ENCODE measurements at regions not wholly inside any gene's neighbourhood (a gene's known extent, or its start where the extent isn't known, plus 50 kb on each side); places are given as distances from the start of the nearest gene placed in this dataset.
A peak's percentile ranks its signal among the peaks of the same experiment; 100 is the strongest.
"Not testable (repeated sequence)": the region's sequence is repeated elsewhere in the genome, so short reads cannot be mapped to it uniquely, and the experiment has no call there.

DNA sequence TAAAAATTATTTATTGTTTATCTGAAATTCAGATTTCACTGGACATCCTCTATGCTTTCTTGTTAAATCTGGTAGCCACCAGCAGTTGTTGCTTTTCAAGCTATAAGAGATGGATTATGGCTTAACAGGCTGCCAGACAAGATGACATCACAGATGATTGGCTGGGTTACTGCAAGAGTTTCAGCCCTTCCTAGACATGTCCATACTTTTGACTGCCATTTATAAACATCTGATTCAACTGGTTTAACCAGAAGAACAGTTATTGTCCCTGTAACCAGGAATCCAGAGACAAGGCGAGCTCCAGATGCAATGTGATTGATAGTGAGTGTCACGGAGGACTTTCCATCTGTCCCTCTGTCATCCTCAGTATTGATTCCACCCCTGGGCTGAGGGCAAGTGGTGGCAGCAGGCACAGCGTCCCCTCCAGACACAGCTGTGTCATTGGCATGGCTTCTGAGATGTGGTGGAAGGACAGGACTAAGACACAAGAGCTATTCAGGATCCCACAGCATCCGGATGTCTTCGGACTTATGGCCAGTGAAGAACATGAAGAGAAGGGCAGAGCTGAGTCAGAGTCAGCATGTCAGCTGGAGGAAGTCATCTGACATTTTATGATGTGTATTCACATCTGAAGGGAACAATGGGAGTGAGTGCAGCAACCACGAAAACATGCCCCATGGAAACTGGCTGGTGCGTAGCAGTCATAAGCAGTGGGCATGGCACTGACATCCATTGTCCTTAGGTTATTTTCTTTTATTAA, 284.5 kb upstream of the CDYL start:
- DNase-seq (ENCODE audit: low spot score), result no peak

- no peak for DNase-seq (ENCODE audit: low spot score)
Measured at GRCh38 chr6:4489538-4489937, 286.7 kb upstream of the CDYL start.

- DNase-seq (ENCODE audit: low spot score), result no peak
Measured at GRCh38 chr6:4488389-4488788, 287.8 kb upstream of the CDYL start.

DNA sequence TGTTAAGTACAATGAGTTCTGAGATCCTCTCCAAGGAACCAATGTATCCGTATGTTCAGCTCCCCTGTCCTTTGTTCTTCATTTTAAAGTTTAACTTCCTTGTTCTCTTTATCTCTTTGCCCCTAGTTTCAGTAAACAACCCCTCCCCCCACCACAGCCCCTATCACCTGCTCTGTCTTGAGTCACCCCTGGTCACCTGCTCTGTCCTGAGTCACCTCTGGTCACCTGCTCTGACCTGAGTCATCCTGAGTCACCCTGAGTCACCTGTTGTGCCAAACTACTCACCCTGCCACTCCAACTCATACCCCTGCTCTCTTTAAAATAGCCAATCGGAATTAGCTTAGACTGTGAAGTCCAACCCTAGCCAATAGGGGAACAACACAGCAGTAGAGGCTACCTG, 288.7 kb upstream of the CDYL start:
- DNase-seq (ENCODE audit: low spot score), result no peak

DNA sequence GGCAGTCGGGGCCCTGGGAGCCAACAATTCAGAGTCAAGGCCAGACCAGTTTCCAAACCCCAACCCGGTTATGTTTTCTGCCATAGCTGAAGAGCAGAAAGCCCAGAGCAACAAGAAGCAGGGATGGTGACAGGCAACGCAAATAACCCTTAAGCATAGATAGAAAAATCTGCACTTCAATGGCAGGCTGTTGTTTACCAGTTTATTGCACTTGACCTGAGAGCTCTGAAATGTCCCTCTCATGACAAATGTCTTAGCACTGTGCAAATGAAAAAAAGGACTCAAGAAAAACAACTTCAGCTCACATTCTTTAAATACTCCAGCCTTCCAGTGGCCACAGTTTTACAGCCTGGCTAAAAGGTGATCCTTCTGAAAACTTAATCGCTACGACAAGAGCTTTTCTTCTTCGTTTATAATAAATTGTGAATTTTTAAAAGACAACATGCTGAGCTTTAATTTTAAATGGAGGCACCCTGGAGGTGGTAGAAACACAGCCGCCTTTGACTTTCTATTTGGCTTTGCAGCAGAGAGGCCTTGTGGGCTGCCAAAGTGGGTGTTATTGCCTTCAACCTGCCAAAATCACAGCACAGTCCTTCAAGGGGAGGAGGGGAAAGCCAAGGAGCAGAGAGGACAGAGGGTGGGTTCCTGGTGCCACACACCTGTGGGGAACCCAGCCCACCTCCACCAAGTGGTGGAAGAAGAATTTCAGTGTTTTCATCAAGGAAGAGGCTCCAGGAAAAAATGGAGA, 289.5 kb upstream of the CDYL start:
- DNase-seq (ENCODE audit: low spot score), result no peak

DNA sequence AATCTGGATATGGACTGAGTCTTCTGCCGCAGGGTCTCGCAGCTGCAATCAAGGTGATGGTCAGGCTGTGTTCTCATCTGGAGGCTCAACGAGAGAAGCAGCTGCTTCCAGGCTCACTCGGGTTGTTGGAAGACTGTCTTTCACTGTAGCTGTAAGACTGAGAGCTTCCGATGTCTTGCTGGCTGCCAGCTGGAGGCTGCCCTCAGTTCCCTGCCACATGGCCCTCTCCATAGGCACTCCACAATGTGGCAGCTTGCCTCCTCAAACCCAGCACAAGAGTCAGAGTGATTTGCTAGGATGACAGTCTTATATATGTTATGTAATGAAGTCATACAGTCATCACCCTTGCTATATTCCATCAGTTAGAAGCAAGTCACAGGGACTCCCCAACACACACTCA, 290.5 kb upstream of the CDYL start:
- no peak for DNase-seq (ENCODE audit: low spot score)

DNA sequence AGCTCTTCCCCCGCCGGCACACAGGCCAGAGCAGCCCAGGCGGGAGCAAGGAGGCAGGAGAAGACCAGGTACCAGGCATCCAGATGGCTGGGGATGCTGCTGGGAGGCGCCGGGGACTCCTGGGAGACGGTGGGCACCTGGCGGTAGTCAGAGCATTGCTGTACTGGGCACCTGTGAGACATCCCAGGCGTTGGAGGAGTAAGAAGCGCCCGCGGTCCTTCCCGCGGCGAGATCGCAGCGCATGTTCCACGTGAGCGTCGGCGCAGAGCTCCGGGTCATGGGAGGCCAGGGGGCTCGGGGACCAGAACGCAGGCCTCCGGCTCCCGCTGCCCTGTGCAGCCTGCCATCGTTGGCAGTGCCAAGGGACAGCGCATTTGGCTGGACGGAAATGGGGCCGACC, 293.7 kb upstream of the CDYL start:
- no peak for DNase-seq (ENCODE audit: low spot score)

DNA sequence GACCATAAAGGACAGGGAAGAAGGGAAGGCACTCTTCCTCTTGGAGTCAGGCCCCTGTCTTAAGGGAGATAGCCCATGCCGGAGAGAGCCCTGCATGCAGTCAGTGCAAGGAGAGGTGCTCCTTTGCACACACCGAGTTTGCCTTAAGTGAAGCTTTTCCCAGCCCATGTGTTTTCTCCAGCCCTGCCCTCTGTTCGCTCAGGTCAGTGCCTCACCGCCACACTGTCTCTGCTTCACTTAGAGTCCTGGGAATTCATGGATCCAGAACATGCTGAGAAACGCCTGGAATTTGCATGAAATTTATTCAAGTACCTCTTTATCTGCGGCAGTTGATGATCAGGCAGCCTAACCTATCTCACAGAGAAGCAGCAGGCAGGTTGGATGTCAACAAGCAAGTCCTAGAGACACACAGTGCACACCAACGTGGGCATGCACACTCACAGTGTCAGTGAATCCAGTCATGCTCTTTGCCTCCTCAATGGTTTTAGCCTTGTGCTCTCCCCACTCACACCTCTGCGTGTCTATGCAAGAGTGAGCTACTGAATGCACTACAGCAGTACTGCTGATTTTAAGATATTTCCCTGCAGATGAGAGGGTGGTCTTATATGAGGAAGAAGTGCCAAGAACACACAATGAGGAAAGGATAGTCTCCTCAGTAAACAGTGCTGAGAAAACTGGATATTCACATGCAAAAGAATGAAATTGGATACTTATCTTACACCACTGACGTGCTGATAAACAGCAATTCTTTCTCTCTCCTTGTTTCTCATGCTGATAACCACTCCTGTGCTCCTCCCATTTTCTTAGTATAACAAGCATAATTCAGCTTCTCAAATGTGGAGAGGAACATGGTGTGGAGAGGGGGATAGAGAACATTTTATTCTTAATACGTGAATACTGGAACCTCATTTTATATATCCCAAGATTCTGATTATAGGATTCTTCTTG, 295.1 kb upstream of the CDYL start:
- DNase-seq (ENCODE audit: low spot score), result no peak

DNA sequence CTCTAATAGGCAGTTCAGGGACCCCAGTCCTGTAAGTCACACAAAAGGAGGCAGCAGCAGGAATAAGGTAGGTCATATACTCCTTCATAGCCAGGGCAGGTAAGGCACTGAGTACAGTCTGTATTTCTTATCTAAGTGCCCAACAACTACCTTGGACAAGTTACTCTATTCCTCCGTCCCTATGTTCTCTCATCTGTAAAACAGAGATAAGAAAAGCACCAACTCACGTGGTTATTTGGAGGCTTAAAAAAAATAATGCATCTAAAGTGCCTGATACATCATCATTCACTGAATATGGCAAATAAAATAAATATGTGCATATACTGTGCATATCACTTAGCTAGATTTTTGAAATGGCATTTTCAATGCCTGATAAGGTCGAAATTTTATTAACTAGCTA, 298.1 kb upstream of the CDYL start:
- no peak for DNase-seq (ENCODE audit: low spot score)

DNA sequence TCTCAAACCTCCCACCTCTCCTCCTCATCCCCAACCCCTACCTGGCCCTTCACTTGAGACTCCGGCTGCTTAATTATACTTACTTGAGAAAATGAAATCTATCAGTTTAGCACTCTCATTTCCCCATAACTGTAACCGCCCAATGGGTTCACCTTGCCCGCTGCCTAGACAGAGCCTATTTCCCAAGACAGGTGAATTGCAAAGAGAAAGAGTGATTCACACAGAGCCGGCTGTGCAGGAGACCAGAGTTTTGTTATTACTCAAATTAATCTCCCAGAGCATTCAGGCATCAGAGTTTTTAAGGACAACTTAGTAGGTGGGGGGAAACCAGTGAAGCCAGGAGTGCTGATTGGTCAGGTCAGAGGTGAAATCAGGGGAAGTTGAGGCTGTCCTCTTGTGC, 301.4 kb upstream of the CDYL start:
- DNase-seq (ENCODE audit: low spot score), result no peak

DNA sequence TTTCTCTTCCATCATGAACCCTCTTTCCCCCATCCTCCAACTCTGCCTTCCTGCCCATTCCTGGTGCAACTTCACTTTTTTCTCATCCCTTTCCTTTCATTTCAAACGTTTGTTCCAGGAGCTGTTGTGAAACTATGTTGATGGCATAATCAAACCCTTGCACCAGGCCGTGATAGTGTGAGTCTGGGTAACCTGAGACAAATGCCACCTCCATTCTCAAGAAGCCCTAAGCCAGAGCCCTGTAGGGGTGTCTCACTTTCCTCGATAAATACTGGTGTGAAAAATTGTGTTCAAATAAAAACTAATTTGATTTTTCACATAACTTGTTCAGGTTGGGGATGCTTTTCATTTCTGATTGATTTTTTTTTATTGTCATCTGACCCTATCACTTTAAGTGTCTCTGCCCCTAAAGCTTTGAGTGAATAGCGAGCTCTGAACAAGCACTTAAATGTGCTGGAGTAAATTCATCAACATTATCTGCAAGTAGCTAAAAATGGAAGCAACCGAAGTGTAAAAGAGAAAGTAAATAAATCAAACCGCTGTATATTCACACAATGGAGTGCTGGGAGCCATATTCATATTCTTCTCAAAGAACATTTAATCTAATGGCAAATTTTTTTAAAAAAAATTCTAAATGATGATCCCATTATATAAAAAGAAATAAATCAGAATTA, 303.1 kb upstream of the CDYL start:
- DNase-seq (ENCODE audit: low spot score), result no peak

DNA sequence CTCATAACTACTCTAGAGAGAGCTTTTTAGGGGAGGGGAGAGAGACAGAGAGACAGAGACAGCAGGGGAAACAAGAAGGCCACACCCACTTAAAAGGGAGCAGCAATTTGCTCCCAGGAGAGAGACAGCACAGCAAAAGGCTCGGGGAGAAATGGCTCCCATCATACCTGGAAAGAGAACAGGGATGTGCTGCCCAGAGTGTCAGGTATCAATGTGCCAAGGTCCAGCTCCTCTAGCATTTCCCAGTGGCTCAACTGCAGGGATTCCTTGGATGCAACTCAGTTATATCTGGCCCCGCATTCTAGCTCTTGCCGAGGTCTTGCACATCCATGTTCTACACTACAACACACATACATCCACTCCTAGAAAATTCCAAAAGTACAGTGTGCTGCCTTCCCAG, 304.0 kb upstream of the CDYL start:
- no peak for DNase-seq (ENCODE audit: low spot score)

DNA sequence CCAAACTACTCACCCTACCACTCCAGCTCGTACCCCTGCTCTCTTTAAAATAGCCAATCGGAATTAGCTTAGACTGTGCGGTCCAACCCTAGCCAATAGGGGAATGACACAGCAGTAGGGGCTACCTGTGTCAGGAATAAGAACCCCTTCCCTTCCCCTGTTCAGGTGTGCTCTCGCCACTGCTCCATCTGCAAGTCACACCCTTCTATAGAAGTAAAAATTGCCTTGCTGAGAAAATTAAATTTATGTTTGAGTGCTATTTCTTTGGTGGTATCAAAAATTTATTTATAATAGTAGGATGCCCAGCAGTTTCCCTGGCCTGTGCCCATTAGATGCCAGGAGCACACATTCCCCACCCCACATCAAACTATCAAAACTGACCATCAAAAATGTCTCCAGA, 304.7 kb upstream of the CDYL start:
- DNase-seq (ENCODE audit: low spot score), result not testable (repeated sequence)

- no peak for DNase-seq (ENCODE audit: low spot score)
Measured at GRCh38 chr6:4470698-4471210, 305.4 kb upstream of the CDYL start.

DNA sequence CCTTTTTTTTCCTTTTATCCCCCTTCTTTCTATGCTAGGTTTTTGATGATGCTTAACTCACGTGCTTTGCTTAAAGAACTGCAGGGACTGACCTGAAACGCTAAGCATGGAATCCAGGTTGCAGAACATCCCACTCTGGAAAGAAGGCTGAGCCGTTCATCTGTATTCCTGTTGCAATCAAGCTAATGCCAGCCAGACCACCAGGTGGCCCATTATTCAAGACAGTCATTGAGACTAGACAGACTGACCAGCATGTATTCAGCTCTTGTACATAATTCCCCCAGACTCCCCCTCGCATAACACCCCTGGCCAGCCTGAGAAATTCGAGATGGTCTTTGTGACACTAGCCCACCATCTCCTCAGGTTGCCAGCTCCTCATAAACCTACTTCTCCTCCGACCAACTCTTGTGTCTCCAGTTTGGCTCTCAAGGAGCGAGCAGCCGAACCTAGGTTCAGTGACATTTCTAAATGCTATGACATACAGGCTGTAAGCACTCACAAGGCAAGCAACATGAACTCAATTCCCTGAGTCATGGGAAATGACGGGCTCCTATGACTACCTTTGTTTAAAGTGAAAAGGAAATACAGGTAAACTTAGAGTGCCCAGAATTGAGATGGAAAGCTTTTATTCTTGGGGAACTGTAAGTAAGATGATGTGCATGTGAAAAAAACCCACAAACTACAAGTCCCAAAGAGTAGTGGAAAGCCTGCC, 309.3 kb upstream of the CDYL start:
- no peak for DNase-seq (ENCODE audit: low spot score)

- DNase-seq (ENCODE audit: low spot score), result no peak
Measured at GRCh38 chr6:4466261-4466660, 309.9 kb upstream of the CDYL start.

GRCh38 chr6:4464638-4465037, 311.6 kb upstream of the CDYL start:
- no peak for DNase-seq (ENCODE audit: low spot score)

- no peak for DNase-seq (ENCODE audit: low spot score)
Measured at GRCh38 chr6:4463236-4463635, 313.0 kb upstream of the CDYL start.

GRCh38 chr6:4460586-4461475, 315.4 kb upstream of the CDYL start:
- peak; percentile 41 for DNase-seq (ENCODE audit: low spot score)

DNA sequence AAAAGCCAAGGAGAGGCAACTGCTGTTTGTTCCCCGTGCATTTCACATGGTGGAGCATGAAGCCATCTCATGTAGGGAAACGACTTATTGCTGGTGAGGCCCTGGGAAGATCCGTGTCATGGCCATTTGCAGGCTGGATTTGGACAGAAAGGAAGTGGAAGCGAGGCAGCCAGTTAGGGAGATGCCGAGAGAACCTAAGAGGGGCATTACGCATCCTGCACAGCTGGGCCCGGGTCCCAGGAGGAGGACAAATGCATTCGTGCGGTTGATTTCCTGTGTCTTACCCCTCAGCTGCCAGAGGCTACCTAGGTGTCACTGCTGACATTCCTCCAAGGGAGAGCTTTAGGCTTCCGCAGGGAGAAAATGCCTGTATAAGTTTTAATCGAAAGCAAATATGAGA, 316.2 kb upstream of the CDYL start:
- no peak for DNase-seq (ENCODE audit: low spot score)
